ENCODE measurements at regions not wholly inside any gene's neighbourhood (a gene's known extent, or its start where the extent isn't known, plus 50 kb on each side); places are given as distances from the start of the nearest gene placed in this dataset.

- WGBS, 2 experiments (ENCODE audit: extremely low coverage in 1 of 2, insufficient coverage in 1 of 2, insufficient read length in 1 of 2, insufficient replicate concordance in 2 of 2, low coverage in 1 of 2, low lambda C conversion rate in 2 of 2, missing lambda C conversion rate in 1 of 2): 88% methylated on average over 3 of the region's 3 CpGs; no CpG with 5 or more reads in 1 of the 2 experiments
- Histone ChIP-seq H3K27ac (ENCODE audit: low read depth, low read length) (no peak overlapping the region), H3K36me3 (ENCODE audit: control insufficient read depth in 2 of 4, insufficient read depth in 4 of 4, low read length in 3 of 4) (no peaks in the 10 kb centered on the region), H3K9ac (replicated peaks in 1 of 4; ENCODE audit: extremely low read depth in 1 of 4, low read depth in 3 of 4, low read length in 3 of 4) (no peak overlapping the region), H3K23ac (ENCODE audit: insufficient read length) (no peak overlapping the region), H3K56ac (replicated peaks; ENCODE audit: insufficient read length, low read depth, low read length) (no peak overlapping the region), H2BK20ac (ENCODE audit: low read length) (no peak overlapping the region), H3K4me3 (ENCODE audit: extremely low read depth in 1 of 4, insufficient read depth in 2 of 4, low read depth in 3 of 4, low read length in 4 of 4) (no peak overlapping the region), H3K18ac (ENCODE audit: extremely low read depth, low read length) (no peak overlapping the region), H4K5ac (ENCODE audit: insufficient read length, low read depth, low read length) (no peak overlapping the region), H3K9me3 (ENCODE audit: insufficient read depth in 2 of 2, low read depth in 1 of 2, low read length in 1 of 2) (no peaks in the 10 kb centered on the region), H4K8ac (ENCODE audit: extremely low read depth, insufficient read depth, low read length) (no peak overlapping the region), H3K4me1 (replicated peaks in 1 of 4; ENCODE audit: control insufficient read depth in 3 of 4, insufficient read depth in 4 of 4, low read length in 3 of 4) (no peaks in the 10 kb centered on the region), H2AFZ (ENCODE audit: low read length) (no peak overlapping the region), H2BK5ac (ENCODE audit: low read depth, low read length) (no peak overlapping the region), H2AK5ac (ENCODE audit: low read depth, low read length) (no peak overlapping the region), H3K14ac (ENCODE audit: insufficient read length) (no peak overlapping the region), H2BK12ac (ENCODE audit: low read depth, low read length) (no peak overlapping the region), H3K79me2 (ENCODE audit: control insufficient read depth in 1 of 2, insufficient read depth in 2 of 2, low read length in 2 of 2) (peaks cover 0 to 4% of the 10 kb centered on the region in 2 experiments; a peak in 1 of 4 replicates), H3K23me2 (ENCODE audit: low read depth, low read length) (no peaks in the 10 kb centered on the region; the same call in 1 of the 2 replicates), H3K4me2 (ENCODE audit: insufficient read depth in 1 of 2, low read depth in 2 of 2, low read length in 2 of 2) (no peak overlapping the region), H2BK120ac (replicated peaks; ENCODE audit: low read depth, low read length) (no peak overlapping the region), H3K4ac (replicated peaks; ENCODE audit: insufficient read length, low read depth, low read length) (no peak overlapping the region), H3K79me1 (ENCODE audit: low read depth, low read length) (no peaks in the 10 kb centered on the region; the same call in 1 of the 2 replicates), H4K91ac (replicated peaks; ENCODE audit: insufficient read length, low read length) (no peak overlapping the region), H2BK15ac (ENCODE audit: low read length) (no peak overlapping the region), H3K27me3 (replicated peaks in 1 of 4; ENCODE audit: control insufficient read depth in 3 of 4, extremely low read depth in 1 of 4, insufficient read depth in 3 of 4, low read length in 3 of 4) (no peaks in the 10 kb centered on the region), H4K20me1 (replicated peaks in 1 of 2; ENCODE audit: control insufficient read depth in 1 of 2, insufficient read depth in 2 of 2, low read length in 2 of 2) (no peaks in the 10 kb centered on the region)
- DNase-seq (ENCODE audit: low read depth in 1 of 2, low spot score in 2 of 2) (no peak), FAIRE-seq (no peak)
- TF ChIP-seq CHD1 (IDR thresholded peaks at IDR 0.05; ENCODE audit: low read depth, low read length): no peak
- peak; percentile 94 for TF ChIP-seq MAFK (IDR thresholded peaks at IDR 0.05; ENCODE audit: low read depth, low read length)
- CTCF ChIA-PET (ENCODE audit: partially characterized antibody): interaction anchor here (0.6 to 1.8 kb wide), 2 partner anchors 11 to 30 kb away, joined by 4 read pairs; no protein-coding TSS in a partner anchor
- POLR2A ChIA-PET (ENCODE audit: partially characterized antibody): no interaction called here
Measured at GRCh38 chr7:65285906-65286864, 87.5 kb upstream of the ZNF92 start.
